Peyer's patch (tissue), 4 donors: ENCODE measurements at regions not wholly inside any gene's neighbourhood (a gene's known extent, or its start where the extent isn't known, plus 50 kb on each side); places are given as distances from the start of the nearest gene placed in this dataset.

ENCODE experiments used
- DNase-seq, 3 donors: peaks; one replicate each; pipeline ENCODE4 v3.0.0-alpha.2; 2017 to 2019
- H3K27ac ChIP-seq, 4 donors: fragments of 200-600 bp; sonication (generic); one replicate each; pipeline ENCODE4 v1.5.1; 2016 to 2019
- H3K27me3 ChIP-seq, 2 donors: fragments of 200-600 bp; sonication (generic); one replicate each; pipeline ENCODE4 v1.5.1; 2019
- H3K36me3 ChIP-seq, 3 donors: fragments of 200-600 bp; sonication (generic); one replicate each; pipeline ENCODE4 v1.5.1; 2016 to 2019
- H3K4me1 ChIP-seq, 4 donors: fragments of 200-600 bp; sonication (generic); one replicate each; pipeline ENCODE4 v1.5.1; 2016 to 2019
- H3K4me3 ChIP-seq, 4 donors: fragments of 200-600 bp; sonication (generic); 1 replicate in 3 of 4; 2 replicates in 1 of 4; pipeline ENCODE4 v1.5.1; 2016 to 2019; ENCODE audit warnings: mild to moderate bottlenecking in 1 of 4
- H3K9me3 ChIP-seq, 4 donors: fragments of 200-600 bp; sonication (generic); one replicate each; pipeline ENCODE4 v1.5.1; 2016 to 2019; ENCODE audit warnings: mild to moderate bottlenecking in 1 of 4
- CTCF ChIP-seq, 6 experiments: fragments of 450-650 bp in 4 of 6; fragments of 200-600 bp in 2 of 6; sonication (generic) in 1 of 6; IDR thresholded peaks; one replicate each; pipeline ENCODE4 v1.5.1; 2017 to 2019; ENCODE audit warnings: antibody characterized with exemption in 6 of 6, mild to moderate bottlenecking in 3 of 6, moderate library complexity in 1 of 6
- POLR2A ChIP-seq, 2 donors: fragments of 450-650 bp; IDR thresholded peaks; one replicate each; pipeline ENCODE4 v1.5.1; 2017; ENCODE audit warnings: antibody characterized with exemption in 2 of 2, mild to moderate bottlenecking in 2 of 2, moderate library complexity in 2 of 2

DNA sequence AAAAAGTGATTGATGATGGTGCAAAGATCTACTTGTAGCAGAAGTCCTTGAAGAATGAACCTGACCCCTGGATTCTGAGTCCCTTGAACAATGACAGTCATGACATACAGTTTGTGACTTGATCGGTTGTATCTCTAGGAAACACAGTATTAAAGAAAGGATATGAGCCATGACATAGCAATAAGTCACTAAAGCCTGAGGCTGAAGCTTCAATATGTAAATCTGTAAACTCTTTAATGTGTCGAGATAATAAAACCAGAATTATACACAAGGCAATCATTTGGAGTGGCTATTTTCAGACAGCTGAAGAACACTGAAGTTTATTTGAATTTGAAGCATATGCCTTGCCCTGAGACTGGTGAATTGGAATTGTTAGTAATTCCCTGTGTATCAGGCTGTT lies 911.5 kb upstream of the RAG2 start:
- Histone ChIP-seq H3K36me3 (no peaks in the 10 kb centered on the region), H3K27ac (no peak overlapping the region), H3K9me3 (no peaks in the 10 kb centered on the region), H3K4me1 (no peaks in the 10 kb centered on the region), H3K4me3 (no peak overlapping the region), H3K27me3 (no peaks in the 10 kb centered on the region)
- no peak for DNase-seq
- TF ChIP-seq POLR2A (IDR thresholded peaks at IDR 0.05) (no peak), CTCF (IDR thresholded peaks at IDR 0.05) (no peak)

DNA sequence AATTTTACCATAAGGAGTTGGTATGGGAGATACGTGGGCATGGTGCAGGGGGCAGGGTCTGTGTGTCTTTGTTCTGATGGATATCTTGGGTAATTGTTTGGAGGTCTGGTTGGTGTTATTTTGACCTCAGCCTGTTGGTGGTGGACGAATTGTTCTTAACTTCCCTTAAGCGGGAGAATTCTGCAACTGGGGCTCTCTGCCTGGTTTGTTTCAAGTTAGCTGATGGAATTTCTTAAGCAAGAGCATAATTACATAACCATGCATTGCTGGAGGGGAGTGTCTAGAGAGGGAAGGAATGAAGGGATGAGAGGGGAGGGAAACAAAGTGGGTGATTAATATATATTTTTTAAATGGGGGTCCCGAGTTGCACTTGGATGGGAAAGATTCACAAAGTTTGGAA lies 908.5 kb upstream of the RAG2 start:
- TF ChIP-seq CTCF (IDR thresholded peaks at IDR 0.05) (no peak), POLR2A (IDR thresholded peaks at IDR 0.05) (no peak)
- H3K27me3 ChIP-seq = no peaks in the 10 kb centered on the region
- no peaks in the 10 kb centered on the region for H3K4me1 ChIP-seq
- H3K9me3 ChIP-seq = no peaks in the 10 kb centered on the region
- no peak overlapping the region for H3K4me3 ChIP-seq
- H3K36me3 ChIP-seq = no peaks in the 10 kb centered on the region
- no peak overlapping the region for H3K27ac ChIP-seq
- DNase-seq = no peak

DNA sequence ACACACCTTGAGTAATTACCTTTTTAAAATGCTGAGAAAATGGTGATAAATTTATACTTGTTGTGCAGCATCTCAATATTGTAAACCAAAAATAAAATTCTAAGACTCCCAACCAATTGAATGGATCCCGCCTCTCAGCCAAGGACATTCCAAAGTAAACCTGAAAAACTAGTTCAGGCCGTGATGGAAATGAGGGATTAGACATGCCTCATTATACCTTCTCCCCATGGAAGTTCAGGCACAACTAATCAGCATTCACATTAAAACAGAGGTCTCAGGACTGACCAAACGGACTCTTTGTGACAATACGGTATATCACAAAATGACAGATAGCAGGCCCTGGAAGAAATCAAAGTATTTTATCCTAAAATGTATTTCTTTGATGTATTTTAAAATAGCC lies 907.4 kb upstream of the RAG2 start:
- Histone ChIP-seq H3K4me1 (peaks cover 0 to 4% (median 0%) of the 10 kb centered on the region in 4 donors), H3K27ac (peak overlapping the region in 2 of 4 donors; percentile 3 to 40), H3K36me3 (no peaks in the 10 kb centered on the region), H3K4me3 (no peak overlapping the region), H3K9me3 (no peaks in the 10 kb centered on the region), H3K27me3 (no peaks in the 10 kb centered on the region)
- TF ChIP-seq CTCF (IDR thresholded peaks at IDR 0.05) (no peak), POLR2A (IDR thresholded peaks at IDR 0.05) (no peak)
- DNase-seq = no peak

- DNase-seq = peak in 2 of 3 donors; percentile 46 to 60
- Histone ChIP-seq H3K4me3 (no peak overlapping the region), H3K4me1 (peaks cover 0 to 4% (median 0%) of the 10 kb centered on the region in 4 donors), H3K9me3 (no peaks in the 10 kb centered on the region), H3K27ac (peak overlapping the region in 1 of 4 donors; percentile 40), H3K36me3 (no peaks in the 10 kb centered on the region), H3K27me3 (no peaks in the 10 kb centered on the region)
- TF ChIP-seq POLR2A (IDR thresholded peaks at IDR 0.05) (no peak), CTCF (IDR thresholded peaks at IDR 0.05) (no peak)
Measured at GRCh38 chr11:37504921-37505320, 906.9 kb upstream of the RAG2 start.

DNA sequence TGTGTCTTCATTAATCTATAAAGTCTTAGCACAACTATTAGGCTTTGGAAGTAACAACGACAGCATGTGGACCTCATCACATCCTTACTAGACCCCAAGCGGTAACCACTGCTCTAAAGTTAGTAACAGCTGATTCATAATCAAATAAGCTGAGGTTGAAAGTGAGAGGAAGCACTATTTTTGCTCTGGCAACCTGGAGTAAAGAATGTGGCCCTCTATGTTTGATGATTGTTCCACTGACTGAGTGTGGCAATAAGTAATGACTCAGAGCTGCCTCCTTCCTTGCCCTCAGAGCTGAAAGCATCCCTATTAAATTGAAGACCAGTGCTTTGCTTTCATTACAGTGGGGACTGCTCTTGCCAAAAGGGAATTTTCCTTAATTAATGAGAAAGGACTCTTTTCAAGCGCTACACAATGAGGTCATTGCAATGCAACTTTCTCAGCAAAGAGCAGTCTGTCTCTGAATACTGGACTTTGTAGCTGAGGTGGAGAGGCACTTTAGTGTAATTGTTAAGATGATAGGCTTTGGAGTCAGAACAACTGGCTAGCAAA lies 906.1 kb upstream of the RAG2 start:
- H3K27ac ChIP-seq = peak overlapping the region in 2 of 4 donors; percentile 61 to 64
- DNase-seq = peak in 1 of 3 donors; percentile 50

More for the DNA sequence above, 906.1 kb upstream of the RAG2 start:
- no peak overlapping the region for H3K4me3 ChIP-seq
- H3K4me1 ChIP-seq = peaks cover 0 to 4% (median 0%) of the 10 kb centered on the region in 4 donors
- no peaks in the 10 kb centered on the region for H3K36me3 ChIP-seq
- no peaks in the 10 kb centered on the region for H3K9me3 ChIP-seq
- no peaks in the 10 kb centered on the region for H3K27me3 ChIP-seq
- TF ChIP-seq POLR2A (IDR thresholded peaks at IDR 0.05) (no peak), CTCF (IDR thresholded peaks at IDR 0.05) (no peak)
